KMS-11 (cell line): ENCODE measurements at regions not wholly inside any gene's neighbourhood (a gene's known extent, or its start where the extent isn't known, plus 50 kb on each side); places are given as distances from the start of the nearest gene placed in this dataset.

Experiments
- H2AFZ ChIP-seq: fragments of 200-600 bp; sonication (generic); 2 replicates; pipeline ENCODE4 v1.6.1; 2016; ENCODE audit warnings: antibody characterized with exemption, mixed run types, low read depth
- H3K27ac ChIP-seq: fragments of 200-600 bp; sonication (generic); 2 replicates; pipeline ENCODE4 v1.6.1; 2016; ENCODE audit warnings: mild to moderate bottlenecking, mixed run types
- H3K27me3 ChIP-seq: fragments of 200-600 bp; sonication (generic); 2 replicates; pipeline ENCODE4 v1.6.1; 2017; ENCODE audit warnings: mild to moderate bottlenecking, low read depth, mixed run types, moderate library complexity; ENCODE audit not compliant: insufficient read depth
- H3K36me3 ChIP-seq: fragments of 200-600 bp; sonication (generic); 2 replicates; pipeline ENCODE4 v1.6.1; 2017; ENCODE audit warnings: mild to moderate bottlenecking, mixed run types; ENCODE audit not compliant: insufficient read depth
- H3K4me1 ChIP-seq: fragments of 200-600 bp; sonication (generic); 2 replicates; pipeline ENCODE4 v1.6.1; 2016; ENCODE audit warnings: mild to moderate bottlenecking, low read depth, mixed run types; ENCODE audit not compliant: poor library complexity, severe bottlenecking
- H3K4me2 ChIP-seq: fragments of 200-600 bp; sonication (generic); 2 replicates; pipeline ENCODE4 v1.7.0; 2016; ENCODE audit warnings: mild to moderate bottlenecking, mixed run types
- H3K4me3 ChIP-seq: fragments of 200-600 bp; sonication (generic); IDR thresholded peaks from 2 replicates; pipeline ENCODE4 v1.6.1; 2017; ENCODE audit warnings: low read depth, low read length, mixed read lengths; ENCODE audit not compliant: insufficient read depth
- H3K79me2 ChIP-seq: fragments of 200-600 bp; sonication (generic); 2 replicates; pipeline ENCODE4 v1.6.1; 2016; ENCODE audit warnings: low read depth, mixed run types; ENCODE audit not compliant: insufficient read depth
- H3K9ac ChIP-seq: fragments of 200-600 bp; sonication (generic); 2 replicates; pipeline ENCODE4 v1.6.1; 2016; ENCODE audit warnings: mild to moderate bottlenecking, mixed run types
- H4K20me1 ChIP-seq: fragments of 200-600 bp; sonication (generic); 2 replicates; pipeline ENCODE4 v1.6.1; 2016; ENCODE audit warnings: mild to moderate bottlenecking, mixed run types; ENCODE audit not compliant: insufficient read depth
- CTCF ChIP-seq: fragments of 200-600 bp; sonication (generic); conservative IDR thresholded peaks from 2 replicates; pipeline ENCODE4 v1.6.1; 2017; ENCODE audit warnings: low read depth, mild to moderate bottlenecking, antibody characterized with exemption, low read length, moderate library complexity, mixed read lengths

DNA sequence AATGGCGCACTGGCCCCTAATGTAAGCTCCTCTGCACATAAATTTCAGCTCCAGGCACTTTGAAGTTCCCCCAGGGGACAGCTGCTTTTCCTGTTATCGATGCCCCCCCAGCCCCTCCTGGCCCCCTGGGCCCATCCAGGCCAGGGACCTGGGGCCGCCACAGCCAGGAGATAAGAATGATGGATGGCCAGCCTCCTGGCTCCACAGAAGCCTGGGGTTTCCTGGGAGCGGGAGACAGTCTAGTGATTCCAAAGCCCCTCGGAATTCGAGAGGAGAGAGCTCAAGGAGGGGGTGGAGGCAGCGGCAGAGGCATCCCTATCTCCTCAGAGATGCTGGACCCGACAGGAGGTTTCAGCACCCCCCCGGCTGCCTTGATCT, 98.4 kb upstream of the HAND1 start:
- no peak overlapping the region for H3K4me2 ChIP-seq

DNA sequence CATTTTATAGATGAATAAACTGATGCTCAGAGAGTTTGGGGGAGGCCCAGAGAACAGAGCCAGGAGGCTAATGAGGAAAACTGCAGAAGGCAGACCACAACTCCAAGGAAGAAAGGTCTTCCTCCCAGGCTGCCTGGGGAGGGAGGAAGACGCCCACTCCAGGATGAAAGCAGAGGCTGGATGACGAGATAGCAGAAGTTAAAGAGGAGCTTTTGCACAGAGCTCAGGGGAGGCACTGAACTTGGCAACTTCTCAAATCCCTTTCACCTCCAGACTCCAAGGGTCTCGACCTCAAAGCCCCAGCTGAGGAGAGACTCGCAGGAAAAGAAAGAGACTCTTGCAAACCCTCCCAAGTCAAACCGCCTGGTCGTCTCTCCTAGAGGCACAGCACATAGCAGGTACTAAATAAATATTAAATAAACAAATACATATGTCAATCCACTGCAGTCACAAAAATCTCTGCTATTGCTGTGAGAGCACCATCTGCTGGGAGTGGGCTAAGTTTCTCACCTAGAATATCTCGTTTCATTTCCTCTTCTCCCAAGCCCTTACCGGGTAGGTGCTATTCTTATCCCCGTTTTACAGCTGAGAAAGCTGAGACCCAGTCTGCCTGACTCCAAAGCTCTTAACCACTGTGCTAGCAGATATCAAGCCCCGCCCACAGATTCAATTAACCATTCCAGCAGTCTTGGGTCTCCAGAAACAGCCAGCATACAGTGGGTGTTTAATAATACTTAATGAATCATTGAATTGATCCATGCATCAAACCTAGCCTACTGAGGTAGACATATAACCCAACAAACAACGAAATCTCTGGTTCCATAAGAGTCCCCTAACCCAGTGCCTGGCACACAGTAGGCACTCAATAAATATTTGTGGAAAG, 97.8 kb upstream of the HAND1 start:
- Histone ChIP-seq H4K20me1 (no peaks in the 10 kb centered on the region), H3K4me3 (no peak overlapping the region), H3K4me2 (no peak overlapping the region), H2AFZ (no peak overlapping the region), H3K79me2 (no peaks in the 10 kb centered on the region), H3K4me1 (peaks cover 6% of the 10 kb centered on the region), H3K27ac (no peak overlapping the region), H3K9ac (no peak overlapping the region), H3K27me3 (no peaks in the 10 kb centered on the region), H3K36me3 (no peaks in the 10 kb centered on the region)
- no peak for TF ChIP-seq CTCF

More for the DNA sequence above, 98.4 kb upstream of the HAND1 start:
- no peak overlapping the region for H2AFZ ChIP-seq
- H3K4me3 ChIP-seq, result no peak overlapping the region
- H3K27me3 ChIP-seq, result no peaks in the 10 kb centered on the region
- peaks cover 6% of the 10 kb centered on the region for H3K4me1 ChIP-seq
- H4K20me1 ChIP-seq, result no peaks in the 10 kb centered on the region
- no peak overlapping the region for H3K9ac ChIP-seq
- no peaks in the 10 kb centered on the region for H3K36me3 ChIP-seq
- no peak overlapping the region for H3K27ac ChIP-seq
- H3K79me2 ChIP-seq, result no peaks in the 10 kb centered on the region
- no peak for TF ChIP-seq CTCF

GRCh38 chr5:154573011-154573410, 95.0 kb upstream of the HAND1 start:
- H3K27ac ChIP-seq, result no peak overlapping the region
- peaks cover 6% of the 10 kb centered on the region for H3K4me1 ChIP-seq
- no peak overlapping the region for H3K4me3 ChIP-seq
- no peaks in the 10 kb centered on the region for H3K79me2 ChIP-seq
- no peak overlapping the region for H3K4me2 ChIP-seq
- H3K9ac ChIP-seq, result no peak overlapping the region
- TF ChIP-seq CTCF, result no peak
- H4K20me1 ChIP-seq, result no peaks in the 10 kb centered on the region
- no peak overlapping the region for H2AFZ ChIP-seq
- H3K27me3 ChIP-seq, result no peaks in the 10 kb centered on the region
- H3K36me3 ChIP-seq, result no peaks in the 10 kb centered on the region

- no peak overlapping the region for H3K4me3 ChIP-seq
- H3K4me1 ChIP-seq, result peaks cover 6% of the 10 kb centered on the region
- H3K27ac ChIP-seq, result no peak overlapping the region
- no peak for TF ChIP-seq CTCF
- H2AFZ ChIP-seq, result no peak overlapping the region
- no peak overlapping the region for H3K9ac ChIP-seq
- no peaks in the 10 kb centered on the region for H3K27me3 ChIP-seq
- no peaks in the 10 kb centered on the region for H3K79me2 ChIP-seq
- no peak overlapping the region for H3K4me2 ChIP-seq
- no peaks in the 10 kb centered on the region for H3K36me3 ChIP-seq
- H4K20me1 ChIP-seq, result no peaks in the 10 kb centered on the region
These were observed 93.5 kb upstream of the HAND1 start for GRCh38 chr5:154571325-154572035.
